BE2C (cell line): ENCODE measurements at regions not wholly inside any gene's neighbourhood (a gene's known extent, or its start where the extent isn't known, plus 50 kb on each side); places are given as distances from the start of the nearest gene placed in this dataset.

Experiments used
- DNase-seq: peaks from one replicate; pipeline ENCODE4 v3.0.0-alpha.2; 2020
- H3K27me3 ChIP-seq: fragments of 250-450 bp; sonication (Bioruptor Pico); 2 replicates; pipeline ENCODE4 v1.5.1; 2020; ENCODE audit warnings: mild to moderate bottlenecking
- H3K36me3 ChIP-seq: fragments of 250-450 bp; sonication (Bioruptor Pico); 2 replicates; pipeline ENCODE4 v1.5.1; 2020; ENCODE audit warnings: mild to moderate bottlenecking
- H3K4me1 ChIP-seq: fragments of 250-450 bp; sonication (Bioruptor Pico); 2 replicates; pipeline ENCODE4 v1.5.1; 2020
- H3K4me3 ChIP-seq: 2 replicates; pipeline ENCODE4 v1.5.1; 2011; ENCODE audit warnings: low read depth, low read length
- H3K9me3 ChIP-seq: fragments of 250-450 bp; sonication (Bioruptor Pico); 2 replicates; pipeline ENCODE4 v1.5.1; 2020
- CTCF ChIP-seq: IDR thresholded peaks from 2 replicates; pipeline ENCODE4 v1.5.1; 2012; ENCODE audit warnings: mild to moderate bottlenecking, low read depth, low read length

- Histone ChIP-seq H3K4me3 (no peak overlapping the region), H3K9me3 (no peaks in the 10 kb centered on the region), H3K36me3 (no peaks in the 10 kb centered on the region), H3K27me3 (no peaks in the 10 kb centered on the region), H3K4me1 (no peaks in the 10 kb centered on the region)
- DNase-seq: no peak
- no peak for TF ChIP-seq CTCF
These were observed 1018.9 kb upstream of the ARRDC3 start for GRCh38 chr5:92402045-92402444.

- H3K4me1 ChIP-seq: no peaks in the 10 kb centered on the region
- H3K9me3 ChIP-seq: no peaks in the 10 kb centered on the region
- no peaks in the 10 kb centered on the region for H3K27me3 ChIP-seq
- DNase-seq: no peak
- TF ChIP-seq CTCF: no peak
- H3K4me3 ChIP-seq: no peak overlapping the region
- no peaks in the 10 kb centered on the region for H3K36me3 ChIP-seq
These were observed 1018.4 kb upstream of the ARRDC3 start for GRCh38 chr5:92401492-92401891.

- no peak overlapping the region for H3K4me3 ChIP-seq
These were observed 1011.8 kb upstream of the ARRDC3 start for GRCh38 chr5:92394936-92395335.

GRCh38 chr5:92390657-92391056 lies 1007.5 kb upstream of the ARRDC3 start:
- Histone ChIP-seq H3K9me3 (no peaks in the 10 kb centered on the region), H3K27me3 (no peaks in the 10 kb centered on the region), H3K4me3 (no peak overlapping the region), H3K4me1 (no peaks in the 10 kb centered on the region), H3K36me3 (no peaks in the 10 kb centered on the region)
- no peak for TF ChIP-seq CTCF
- no peak for DNase-seq

More at GRCh38 chr5:92394936-92395335, 1011.8 kb upstream of the ARRDC3 start:
- DNase-seq: no peak
- no peaks in the 10 kb centered on the region for H3K27me3 ChIP-seq
- no peaks in the 10 kb centered on the region for H3K36me3 ChIP-seq
- no peaks in the 10 kb centered on the region for H3K9me3 ChIP-seq
- no peaks in the 10 kb centered on the region for H3K4me1 ChIP-seq
- no peak for TF ChIP-seq CTCF

GRCh38 chr5:92380069-92380770 lies 997.1 kb upstream of the ARRDC3 start:
- no peak for DNase-seq
- Histone ChIP-seq H3K4me3 (no peak overlapping the region), H3K27me3 (no peaks in the 10 kb centered on the region), H3K36me3 (no peaks in the 10 kb centered on the region), H3K9me3 (no peaks in the 10 kb centered on the region), H3K4me1 (no peaks in the 10 kb centered on the region)
- TF ChIP-seq CTCF: no peak

GRCh38 chr5:92378966-92379611 lies 996.0 kb upstream of the ARRDC3 start:
- no peak for DNase-seq
- Histone ChIP-seq H3K9me3 (no peaks in the 10 kb centered on the region), H3K4me3 (no peak overlapping the region), H3K27me3 (no peaks in the 10 kb centered on the region), H3K36me3 (no peaks in the 10 kb centered on the region), H3K4me1 (no peaks in the 10 kb centered on the region)
- no peak for TF ChIP-seq CTCF
